ENCODE measurements at regions not wholly inside any gene's neighbourhood (a gene's known extent, or its start where the extent isn't known, plus 50 kb on each side); places are given as distances from the start of the nearest gene placed in this dataset.
A peak's percentile ranks its signal among the peaks of the same experiment; 100 is the strongest.

- H3K36me3 ChIP-seq, result no peaks in the 10 kb centered on the region
- H3K27me3 ChIP-seq, result no peaks in the 10 kb centered on the region
- H3K4me1 ChIP-seq, result peaks cover 0 to 25% (median 12%) of the 10 kb centered on the region in 4 donors
- no peak for TF ChIP-seq CTCF (IDR thresholded peaks at IDR 0.05)
- peak overlapping the region; percentile 11 to 44 for H3K27ac ChIP-seq
- intact Hi-C loops (cut with DNase I; ENCODE audit: low total_unique reads), result no loop called here
- H3K9me3 ChIP-seq, result no peaks in the 10 kb centered on the region
- DNase-seq, result no peak
- H3K4me3 ChIP-seq, result no peak overlapping the region
Measured at GRCh38 chr20:53706466-53707370, 113.1 kb upstream of the ZNF217 start.

DNA sequence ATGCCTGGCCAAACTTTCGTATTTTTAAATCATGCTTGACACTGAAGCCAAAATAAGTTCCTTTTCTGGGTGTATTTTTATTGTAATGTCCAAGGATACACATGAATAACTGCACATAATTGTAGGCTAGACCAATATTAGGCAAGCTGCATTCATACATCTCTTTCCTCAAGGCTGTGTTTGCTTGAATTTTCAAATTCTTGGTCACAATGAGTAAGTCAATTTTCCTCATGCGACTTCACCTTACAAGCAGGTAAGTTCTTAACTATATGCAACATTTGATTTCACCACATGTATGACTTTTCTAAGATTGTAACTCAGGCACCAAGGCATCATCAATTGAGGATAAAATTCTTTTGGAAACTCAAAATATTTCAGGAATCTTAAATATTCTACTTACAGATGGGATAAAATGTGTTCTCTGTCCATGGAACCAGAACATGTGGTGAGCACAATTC, 112.4 kb upstream of the ZNF217 start:
- intact Hi-C loops (cut with DNase I; ENCODE audit: low total_unique reads), result no loop called here
- Histone ChIP-seq H3K36me3 (no peaks in the 10 kb centered on the region), H3K4me3 (no peak overlapping the region), H3K27me3 (no peaks in the 10 kb centered on the region), H3K4me1 (peaks cover 0 to 25% (median 12%) of the 10 kb centered on the region in 4 donors), H3K9me3 (no peaks in the 10 kb centered on the region), H3K27ac (no peak overlapping the region)
- TF ChIP-seq CTCF (IDR thresholded peaks at IDR 0.05), result no peak
- no peak for DNase-seq

- intact Hi-C loops (cut with DNase I; ENCODE audit: low total_unique reads), result no loop called here
- Histone ChIP-seq H3K36me3 (no peaks in the 10 kb centered on the region), H3K27me3 (no peaks in the 10 kb centered on the region), H3K4me3 (no peak overlapping the region), H3K27ac (no peak overlapping the region), H3K9me3 (no peaks in the 10 kb centered on the region), H3K4me1 (peaks cover 0 to 17% (median 8%) of the 10 kb centered on the region in 4 donors)
- no peak for DNase-seq
- TF ChIP-seq CTCF (IDR thresholded peaks at IDR 0.05), result no peak
Measured at GRCh38 chr20:53702617-53703016, 109.0 kb upstream of the ZNF217 start.

- intact Hi-C loops (cut with DNase I; ENCODE audit: low total_unique reads), result no loop called here
- Histone ChIP-seq H3K9me3 (no peaks in the 10 kb centered on the region), H3K27ac (no peak overlapping the region), H3K4me3 (no peak overlapping the region), H3K27me3 (no peaks in the 10 kb centered on the region), H3K36me3 (no peaks in the 10 kb centered on the region), H3K4me1 (no peaks in the 10 kb centered on the region)
- TF ChIP-seq CTCF (IDR thresholded peaks at IDR 0.05), result no peak
- DNase-seq, result no peak
Measured at GRCh38 chr20:53699906-53700305, 106.3 kb upstream of the ZNF217 start.

- intact Hi-C loops (cut with DNase I; ENCODE audit: low total_unique reads), result no loop called here
- TF ChIP-seq CTCF (IDR thresholded peaks at IDR 0.05), result no peak
- H3K4me1 ChIP-seq, result no peaks in the 10 kb centered on the region
- no peak overlapping the region for H3K4me3 ChIP-seq
- no peaks in the 10 kb centered on the region for H3K27me3 ChIP-seq
- no peak overlapping the region for H3K27ac ChIP-seq
- H3K36me3 ChIP-seq, result no peaks in the 10 kb centered on the region
- DNase-seq, result no peak
- no peaks in the 10 kb centered on the region for H3K9me3 ChIP-seq
Measured at GRCh38 chr20:53699085-53699674, 105.5 kb upstream of the ZNF217 start.
